LNCaP clone FGC (cell line): ENCODE measurements at regions not wholly inside any gene's neighbourhood (a gene's known extent, or its start where the extent isn't known, plus 50 kb on each side); places are given as distances from the start of the nearest gene placed in this dataset.
"Not testable (repeated sequence)": the region's sequence is repeated elsewhere in the genome, so short reads cannot be mapped to it uniquely, and the experiment has no call there.

ENCODE experiments used
- DNase-seq: peaks from one replicate; pipeline ENCODE4 v3.0.0-alpha.2; 2011; ENCODE audit warnings: low read depth
- H3K4me3 ChIP-seq: 2 replicates; pipeline ENCODE4 v1.5.1; 2011; ENCODE audit warnings: mild to moderate bottlenecking, low read depth, low read length, control low read depth
- CTCF ChIP-seq: IDR thresholded peaks from 2 replicates; pipeline ENCODE4 v1.5.1; 2012; ENCODE audit warnings: mild to moderate bottlenecking; ENCODE audit not compliant: control insufficient read depth, insufficient read depth; ENCODE audit errors: extremely low read depth

- no peak overlapping the region for H3K4me3 ChIP-seq
- DNase-seq: no peak
- TF ChIP-seq CTCF: no peak
These were observed 1810.0 kb upstream of the PCDH10 start for GRCh38 chr4:131339137-131339536.

- no peak for TF ChIP-seq CTCF
- H3K4me3 ChIP-seq: no peak overlapping the region
- no peak for DNase-seq
These were observed 1804.3 kb upstream of the PCDH10 start for GRCh38 chr4:131344761-131345160.

DNA sequence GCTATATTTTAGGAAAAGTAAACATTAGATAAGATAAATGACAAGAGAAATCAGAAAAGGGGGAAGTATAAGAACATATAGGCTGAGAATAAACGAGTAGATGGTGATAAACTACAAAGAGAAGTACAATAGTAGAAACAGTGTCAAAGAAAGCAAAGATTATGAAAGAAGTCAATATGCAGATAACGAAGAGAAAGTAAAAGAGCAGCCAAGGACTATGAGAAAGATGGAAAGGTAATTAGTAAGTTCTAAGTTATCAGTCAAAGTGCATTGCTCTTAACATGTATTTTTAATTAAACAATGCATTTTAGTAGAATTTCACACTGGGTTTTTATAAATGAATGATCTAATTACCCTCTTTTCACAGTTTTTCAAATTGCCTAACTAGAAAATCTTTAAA, 1801.3 kb upstream of the PCDH10 start:
- no peak for DNase-seq
- no peak overlapping the region for H3K4me3 ChIP-seq
- no peak for TF ChIP-seq CTCF

- no peak overlapping the region for H3K4me3 ChIP-seq
- DNase-seq: no peak
- TF ChIP-seq CTCF: no peak
These were observed 1800.8 kb upstream of the PCDH10 start for GRCh38 chr4:131348263-131348662.

GRCh38 chr4:131352371-131352770, 1796.7 kb upstream of the PCDH10 start:
- not testable (repeated sequence) for H3K4me3 ChIP-seq

GRCh38 chr4:131366714-131367113, 1782.4 kb upstream of the PCDH10 start:
- no peak for DNase-seq
- no peak for TF ChIP-seq CTCF
- no peak overlapping the region for H3K4me3 ChIP-seq

More at GRCh38 chr4:131352371-131352770, 1796.7 kb upstream of the PCDH10 start:
- DNase-seq: not testable (repeated sequence)

GRCh38 chr4:131367441-131367840, 1781.7 kb upstream of the PCDH10 start:
- H3K4me3 ChIP-seq: no peak overlapping the region
- no peak for DNase-seq
- TF ChIP-seq CTCF: no peak
